Calu3 (cell line): ENCODE measurements at regions not wholly inside any gene's neighbourhood (a gene's known extent, or its start where the extent isn't known, plus 50 kb on each side); places are given as distances from the start of the nearest gene placed in this dataset.

Experiments used
- BruUV-seq: library from RNA; stranded (reverse); fragments of 400-500 nt; replicated peaks from 2 replicates; lab custom pipeline; 2021; lab: Mats Ljungman, UMichigan
- CTCF ChIA-PET: fragments of 300-600 bp; sonication (Branson Sonifier 250); formaldehyde crosslinking; loops from one replicate; lab custom pipeline; 2022; ENCODE audit warnings: antibody characterized with exemption; lab: Charles Lee
- DNase-seq: peaks from one replicate; pipeline ENCODE4 v3.0.0; 2022
- H3K27ac Mint-ChIP-seq: one replicate; pipeline ENCODE4 v1.8.0; 2022; ENCODE audit warnings: mixed read lengths; ENCODE audit not compliant: unreplicated experiment
- H3K27me3 Mint-ChIP-seq: one replicate; pipeline ENCODE4 v1.8.0; 2022; ENCODE audit warnings: mixed read lengths; ENCODE audit not compliant: unreplicated experiment
- H3K36me3 Mint-ChIP-seq: one replicate; pipeline ENCODE4 v1.8.0; 2022; ENCODE audit warnings: mild to moderate bottlenecking, moderate library complexity, mixed read lengths; ENCODE audit not compliant: insufficient read depth, unreplicated experiment
- H3K4me1 Mint-ChIP-seq: one replicate; pipeline ENCODE4 v1.8.0; 2022; ENCODE audit warnings: mild to moderate bottlenecking, low read depth, mixed read lengths; ENCODE audit not compliant: unreplicated experiment
- H3K4me3 Mint-ChIP-seq: one replicate; pipeline ENCODE4 v1.8.0; 2022; ENCODE audit warnings: mild to moderate bottlenecking, low read depth, moderate library complexity, mixed read lengths; ENCODE audit not compliant: unreplicated experiment
- H3K9me3 Mint-ChIP-seq: one replicate; pipeline ENCODE4 v1.8.0; 2022; ENCODE audit warnings: low read depth, mixed read lengths; ENCODE audit not compliant: unreplicated experiment
- CTCF ChIP-seq: fragments of 200-600 bp; IDR thresholded peaks from one replicate; pipeline ENCODE4 v1.8.0; 2022; ENCODE audit warnings: antibody characterized with exemption; ENCODE audit not compliant: unreplicated experiment
- intact Hi-C: fragments of 100-400 bp; cut with micrococcal nuclease; formaldehyde crosslinking; loops from one replicate; pipeline ENCODE4 v1.10.0; 2022; ENCODE audit not compliant: unreplicated experiment

- H3K9me3 Mint-ChIP-seq = peaks cover 7% of the 10 kb centered on the region
- no peak for DNase-seq
- no peak for TF ChIP-seq CTCF
- no peak overlapping the region for H3K4me3 Mint-ChIP-seq
- no peak overlapping the region for H3K27ac Mint-ChIP-seq
- CTCF ChIA-PET = no interaction called here
- H3K36me3 Mint-ChIP-seq = no peaks in the 10 kb centered on the region
- intact Hi-C loops = no loop called here
- BruUV-seq = no TSS peak
- H3K4me1 Mint-ChIP-seq = no peaks in the 10 kb centered on the region
- no peaks in the 10 kb centered on the region for H3K27me3 Mint-ChIP-seq
These were observed 280.5 kb upstream of the EDA2R start for GRCh38 chrX:66919280-66919832.

- CTCF ChIA-PET = no interaction called here
These were observed 279.6 kb upstream of the EDA2R start for GRCh38 chrX:66918511-66918910.

GRCh38 chrX:66915893-66916292 is 277.0 kb upstream of the EDA2R start:
- no peak for DNase-seq
- TF ChIP-seq CTCF = no peak
- peaks cover 5% of the 10 kb centered on the region for H3K9me3 Mint-ChIP-seq

More at GRCh38 chrX:66918511-66918910, 279.6 kb upstream of the EDA2R start:
- no peaks in the 10 kb centered on the region for H3K4me1 Mint-ChIP-seq
- no TSS peak for BruUV-seq
- H3K36me3 Mint-ChIP-seq = no peaks in the 10 kb centered on the region
- intact Hi-C loops = no loop called here
- TF ChIP-seq CTCF = no peak
- no peaks in the 10 kb centered on the region for H3K27me3 Mint-ChIP-seq
- DNase-seq = no peak
- no peak overlapping the region for H3K4me3 Mint-ChIP-seq
- H3K9me3 Mint-ChIP-seq = peaks cover 6% of the 10 kb centered on the region
- H3K27ac Mint-ChIP-seq = no peak overlapping the region

GRCh38 chrX:66914080-66914479 is 275.2 kb upstream of the EDA2R start:
- DNase-seq = no peak
- Mint-ChIP-seq H3K36me3 (no peaks in the 10 kb centered on the region), H3K27ac (no peak overlapping the region), H3K9me3 (peaks cover 9% of the 10 kb centered on the region), H3K4me3 (no peak overlapping the region), H3K4me1 (no peaks in the 10 kb centered on the region), H3K27me3 (no peaks in the 10 kb centered on the region)
- CTCF ChIA-PET = no interaction called here
- no peak for TF ChIP-seq CTCF
- BruUV-seq = no TSS peak
- intact Hi-C loops = no loop called here

More at GRCh38 chrX:66915893-66916292, 277.0 kb upstream of the EDA2R start:
- CTCF ChIA-PET = no interaction called here
- no peaks in the 10 kb centered on the region for H3K36me3 Mint-ChIP-seq
- no peak overlapping the region for H3K27ac Mint-ChIP-seq
- intact Hi-C loops = no loop called here
- no peaks in the 10 kb centered on the region for H3K4me1 Mint-ChIP-seq
- no TSS peak for BruUV-seq
- no peaks in the 10 kb centered on the region for H3K27me3 Mint-ChIP-seq
- no peak overlapping the region for H3K4me3 Mint-ChIP-seq
